ENCODE measurements at regions not wholly inside any gene's neighbourhood (a gene's known extent, or its start where the extent isn't known, plus 50 kb on each side); places are given as distances from the start of the nearest gene placed in this dataset.

GRCh38 chr18:60784161-60784560, 411.6 kb upstream of the MC4R start:
- Mint-ChIP-seq H3K4me3 (no peak overlapping the region), H3K4me1 (no peaks in the 10 kb centered on the region), H3K27ac (no peak overlapping the region), H3K27me3 (ENCODE audit: low read depth, poor library complexity) (peaks cover 7% of the 10 kb centered on the region), H3K36me3 (ENCODE audit: low read depth) (no peaks in the 10 kb centered on the region), H3K9me3 (peaks cover 10% of the 10 kb centered on the region)
- no peak for DNase-seq
- no peak for TF ChIP-seq CTCF (IDR thresholded peaks at IDR 0.05)

GRCh38 chr18:60794802-60795201, 422.2 kb upstream of the MC4R start:
- Mint-ChIP-seq H3K27me3 (ENCODE audit: low read depth, poor library complexity) (no peaks in the 10 kb centered on the region), H3K36me3 (ENCODE audit: low read depth) (no peaks in the 10 kb centered on the region), H3K27ac (no peak overlapping the region), H3K9me3 (peaks cover 13% of the 10 kb centered on the region), H3K4me3 (no peak overlapping the region), H3K4me1 (no peaks in the 10 kb centered on the region)
- no peak for DNase-seq
- TF ChIP-seq CTCF (IDR thresholded peaks at IDR 0.05), result no peak

- DNase-seq, result no peak
- Mint-ChIP-seq H3K36me3 (ENCODE audit: low read depth) (no peaks in the 10 kb centered on the region), H3K4me1 (no peaks in the 10 kb centered on the region), H3K27ac (no peak overlapping the region), H3K4me3 (no peak overlapping the region), H3K27me3 (ENCODE audit: low read depth, poor library complexity) (no peaks in the 10 kb centered on the region), H3K9me3 (no peaks in the 10 kb centered on the region)
- TF ChIP-seq CTCF (IDR thresholded peaks at IDR 0.05), result no peak
Measured at GRCh38 chr18:60804415-60804814, 431.8 kb upstream of the MC4R start.

- no peak for DNase-seq
- H3K4me3 Mint-ChIP-seq, result no peak overlapping the region
- H3K36me3 Mint-ChIP-seq (ENCODE audit: low read depth), result no peaks in the 10 kb centered on the region
- H3K9me3 Mint-ChIP-seq, result no peaks in the 10 kb centered on the region
- H3K4me1 Mint-ChIP-seq, result no peaks in the 10 kb centered on the region
- no peak overlapping the region for H3K27ac Mint-ChIP-seq
- no peak for TF ChIP-seq CTCF (IDR thresholded peaks at IDR 0.05)
- no peaks in the 10 kb centered on the region for H3K27me3 Mint-ChIP-seq (ENCODE audit: low read depth, poor library complexity)
Measured at GRCh38 chr18:60809937-60810336, 437.4 kb upstream of the MC4R start.

- DNase-seq, result no peak
- no peaks in the 10 kb centered on the region for H3K27me3 Mint-ChIP-seq (ENCODE audit: low read depth, poor library complexity)
- no peaks in the 10 kb centered on the region for H3K36me3 Mint-ChIP-seq (ENCODE audit: low read depth)
- no peaks in the 10 kb centered on the region for H3K4me1 Mint-ChIP-seq
- H3K9me3 Mint-ChIP-seq, result no peaks in the 10 kb centered on the region
- H3K4me3 Mint-ChIP-seq, result no peak overlapping the region
- H3K27ac Mint-ChIP-seq, result no peak overlapping the region
- no peak for TF ChIP-seq CTCF (IDR thresholded peaks at IDR 0.05)
Measured at GRCh38 chr18:60812921-60813320, 440.3 kb upstream of the MC4R start.

- DNase-seq, result no peak
- peaks cover 7% of the 10 kb centered on the region for H3K27me3 Mint-ChIP-seq (ENCODE audit: low read depth, poor library complexity)
- H3K36me3 Mint-ChIP-seq (ENCODE audit: low read depth), result no peaks in the 10 kb centered on the region
- H3K4me1 Mint-ChIP-seq, result no peaks in the 10 kb centered on the region
- H3K27ac Mint-ChIP-seq, result no peak overlapping the region
- no peaks in the 10 kb centered on the region for H3K9me3 Mint-ChIP-seq
- TF ChIP-seq CTCF (IDR thresholded peaks at IDR 0.05), result no peak
- no peak overlapping the region for H3K4me3 Mint-ChIP-seq
Measured at GRCh38 chr18:60826346-60826745, 453.8 kb upstream of the MC4R start.
